Non-pigmented ciliary epithelial cell (primary cell): ENCODE measurements at regions not wholly inside any gene's neighbourhood (a gene's known extent, or its start where the extent isn't known, plus 50 kb on each side); places are given as distances from the start of the nearest gene placed in this dataset.
A peak's percentile ranks its signal among the peaks of the same experiment; 100 is the strongest.
"Not testable (repeated sequence)": the region's sequence is repeated elsewhere in the genome, so short reads cannot be mapped to it uniquely, and the experiment has no call there.

Experiments used
- DNase-seq: peaks from one replicate; pipeline ENCODE4 v3.0.0-alpha.2; 2010; ENCODE audit warnings: low read depth

DNA sequence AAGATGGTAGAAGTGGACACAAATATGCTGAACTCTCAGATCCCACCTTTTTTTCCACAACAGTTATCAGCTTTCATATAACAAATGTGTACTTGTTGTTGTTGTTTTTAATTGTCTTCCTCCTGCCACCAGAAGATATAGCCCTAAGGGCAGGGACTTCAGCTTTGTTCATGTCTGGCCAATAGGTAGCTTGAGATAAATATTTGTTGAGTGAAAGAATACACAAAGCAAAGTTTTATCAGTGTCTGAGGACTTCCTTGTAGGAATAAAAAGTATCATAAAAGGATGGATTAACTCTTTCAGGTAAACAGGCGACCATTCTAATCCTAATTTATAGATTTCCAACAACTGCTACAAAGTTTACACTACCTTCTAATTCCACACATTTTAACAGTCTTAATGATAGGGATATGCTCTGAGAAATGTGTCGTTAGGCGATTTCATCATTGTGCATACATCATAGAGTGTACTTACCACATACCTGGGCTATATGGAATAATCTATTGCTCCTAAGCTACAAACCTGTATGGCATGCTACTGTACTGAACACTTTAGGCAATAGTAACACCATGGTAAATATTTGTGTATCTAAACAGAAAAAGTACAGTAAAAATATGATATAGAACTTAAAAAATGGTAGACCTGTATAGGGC is 186.1 kb downstream of the ATOH1 start:
- DNase-seq, result no peak

DNA sequence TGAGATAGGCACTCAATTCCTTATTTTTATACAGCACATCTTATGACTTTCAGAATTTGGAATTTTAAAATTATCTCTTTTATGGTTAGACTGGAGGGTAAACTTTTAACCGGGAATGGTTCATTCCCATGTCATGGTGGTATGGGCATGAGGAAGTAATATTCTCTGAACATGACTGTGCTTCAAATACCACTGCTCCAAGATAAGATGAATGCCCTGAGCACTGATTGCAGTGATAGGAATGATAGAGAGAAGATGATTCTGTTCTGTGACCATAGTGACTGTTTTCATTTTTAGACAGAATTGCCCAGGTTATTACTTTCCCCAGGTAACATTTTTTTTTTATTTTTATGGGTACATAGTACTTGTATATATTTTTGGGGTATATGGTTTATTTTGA is 187.4 kb downstream of the ATOH1 start:
- DNase-seq, result no peak

DNA sequence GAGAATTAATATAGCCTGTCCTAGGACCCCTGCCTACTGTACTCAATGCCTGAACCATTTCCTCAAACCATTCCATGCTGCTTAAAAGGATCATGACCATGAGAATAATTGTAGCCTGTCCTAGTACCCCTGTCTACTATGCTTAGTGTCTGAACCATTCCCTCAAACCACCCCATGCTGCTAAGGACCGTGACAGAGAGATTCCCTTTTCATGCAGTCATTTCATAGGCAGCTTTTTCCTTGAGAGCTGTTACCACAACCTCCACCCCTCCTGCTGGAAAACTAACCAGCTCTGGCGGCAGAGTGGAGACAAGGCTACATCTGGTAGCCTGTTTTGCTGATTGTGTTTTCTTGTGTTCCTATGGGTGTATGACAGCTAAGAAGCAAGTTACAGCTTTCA is 174.9 kb upstream of the SMARCAD1 start:
- peak; percentile 23 for DNase-seq

DNA sequence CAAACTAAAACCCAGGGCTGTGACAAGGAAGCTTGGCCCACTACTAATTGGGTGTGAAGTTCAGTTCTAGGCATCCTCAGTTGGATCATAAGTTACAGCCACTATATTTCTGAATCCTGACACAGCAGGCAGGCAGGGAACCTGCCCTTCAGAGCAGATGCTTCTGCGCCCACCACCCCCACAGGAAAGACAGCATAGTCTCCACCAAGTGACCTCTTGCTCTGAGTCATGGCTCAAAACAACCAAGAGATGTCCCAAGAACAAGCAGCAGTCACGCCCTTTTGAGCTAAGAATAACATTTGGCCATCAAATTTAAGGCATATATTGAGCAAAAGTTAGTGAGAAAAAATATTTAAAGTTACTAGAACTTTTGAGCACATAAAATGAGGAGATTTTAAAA is 170.7 kb upstream of the SMARCAD1 start:
- no peak for DNase-seq

- DNase-seq, result no peak
These were observed 169.5 kb upstream of the SMARCAD1 start for GRCh38 chr4:94038195-94038594.

DNA sequence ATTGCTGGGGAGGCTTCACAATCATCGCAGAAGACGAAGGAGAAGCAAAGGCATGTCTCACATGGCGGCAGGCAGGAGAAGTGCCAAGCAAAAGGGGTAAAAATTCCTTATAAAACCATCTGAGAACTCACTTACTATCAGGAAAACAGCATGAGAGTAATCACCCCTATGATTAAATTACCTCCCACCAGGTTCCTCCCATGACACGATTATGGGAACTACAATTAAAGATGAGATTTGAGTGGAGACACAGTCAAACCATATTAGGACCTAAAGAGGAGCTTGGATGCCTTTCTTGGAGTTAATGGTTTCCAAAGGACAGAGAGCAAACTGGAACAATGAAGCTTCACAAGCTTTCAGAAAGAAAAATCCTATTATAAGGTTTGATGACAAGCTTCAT is 168.4 kb upstream of the SMARCAD1 start:
- DNase-seq, result no peak

DNA sequence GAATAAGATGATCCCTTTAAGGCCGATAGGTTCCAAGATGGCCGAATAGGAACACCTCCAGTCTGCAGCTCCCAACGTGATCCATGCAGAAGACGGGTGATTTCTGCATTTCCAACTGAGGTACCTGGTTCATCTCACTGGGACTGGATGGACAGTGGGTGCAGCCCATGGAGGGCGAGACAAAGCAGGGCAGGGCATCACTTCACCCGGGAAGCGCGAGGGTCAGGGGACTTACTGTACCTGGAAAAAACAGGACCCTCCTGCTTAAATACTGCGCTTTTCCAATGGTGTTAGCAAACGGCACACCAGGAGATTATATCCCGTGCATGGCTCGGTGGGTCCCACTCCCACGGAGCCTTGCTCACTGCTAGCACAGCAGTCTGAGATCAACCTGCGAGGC is 163.2 kb upstream of the SMARCAD1 start:
- DNase-seq, result not testable (repeated sequence)

DNA sequence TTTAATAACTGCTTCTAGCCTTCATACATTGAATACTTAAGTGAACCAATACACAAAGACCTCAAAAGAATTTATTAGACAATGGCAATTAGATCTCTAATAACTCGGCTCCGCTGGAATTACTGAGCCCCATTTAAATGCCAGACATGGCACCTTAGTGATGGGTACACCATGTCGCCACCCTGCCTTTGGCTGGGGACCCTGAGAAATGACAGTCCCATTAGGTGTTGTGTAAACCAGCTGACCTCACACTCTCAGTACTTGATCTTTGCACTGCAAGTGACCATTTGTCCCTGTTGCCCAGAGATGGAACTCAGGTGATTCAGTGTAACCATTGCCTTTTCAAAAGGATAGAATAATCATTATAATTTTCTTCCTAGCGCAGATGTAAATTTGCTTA is 144.6 kb upstream of the SMARCAD1 start:
- DNase-seq, result no peak

DNA sequence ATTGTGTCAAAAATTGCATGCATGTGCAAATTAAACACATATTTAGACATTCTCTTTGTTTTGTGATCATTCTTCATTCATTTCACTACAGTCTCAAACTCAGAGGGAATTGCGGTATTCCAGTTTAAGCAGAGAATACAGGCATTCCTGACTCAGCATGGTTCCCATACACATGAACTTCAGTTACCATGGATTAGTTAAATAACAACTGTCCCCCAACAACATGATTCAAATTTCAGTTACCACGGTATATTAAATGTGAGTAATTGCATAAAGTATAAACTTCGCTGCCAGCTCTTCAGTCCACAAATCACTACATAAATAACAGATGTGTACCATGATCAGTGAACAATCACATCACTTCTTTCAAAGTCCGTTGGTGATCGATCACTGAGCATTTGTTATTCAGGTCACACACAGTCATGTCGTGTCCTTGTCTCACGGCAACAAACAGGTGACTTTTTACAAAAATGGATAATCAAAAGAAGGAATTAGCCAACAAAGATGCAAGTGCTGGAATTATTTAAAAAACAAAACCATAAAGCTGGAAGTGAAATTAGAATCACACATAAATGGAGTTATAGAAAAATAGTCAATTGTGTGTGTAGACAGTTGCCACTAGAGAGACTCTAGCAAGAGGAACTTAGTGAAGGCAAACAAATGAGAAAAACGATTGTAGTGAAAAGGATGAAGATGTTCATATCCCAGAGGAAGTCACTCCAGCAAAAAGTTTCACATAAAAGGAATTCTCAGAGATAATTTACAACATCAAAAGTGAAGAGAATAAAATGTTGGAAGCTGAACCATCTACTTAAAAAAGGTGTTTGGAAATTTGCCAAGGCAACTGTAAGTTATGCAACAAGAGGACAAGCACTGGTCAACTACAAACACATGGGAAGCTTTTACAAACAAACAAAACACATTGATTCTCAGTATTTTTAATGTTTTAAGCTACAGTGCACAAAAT is 138.6 kb upstream of the SMARCAD1 start:
- DNase-seq, result no peak

GRCh38 chr4:94076498-94076897 is 131.2 kb upstream of the SMARCAD1 start:
- DNase-seq, result no peak

GRCh38 chr4:94084155-94084554 is 123.5 kb upstream of the SMARCAD1 start:
- DNase-seq, result no peak

DNA sequence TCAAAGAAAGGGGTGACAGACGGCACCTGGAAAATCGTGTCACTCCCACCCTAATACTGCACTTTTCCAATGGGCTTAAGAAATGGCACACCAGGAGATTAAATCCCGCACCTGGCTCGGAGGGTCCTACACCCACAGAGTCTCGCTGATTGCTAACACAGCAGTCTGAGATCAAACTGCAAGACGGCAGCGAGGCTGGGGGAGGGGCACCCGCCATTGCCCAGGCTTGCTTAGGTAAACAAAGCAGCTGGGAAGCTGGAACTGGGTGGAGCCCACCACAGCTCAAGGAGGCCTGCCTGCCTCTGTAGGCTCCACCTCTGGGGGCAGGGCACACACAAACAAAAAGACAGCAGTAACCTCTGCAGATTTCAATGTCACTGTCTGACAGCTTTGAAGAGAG is 108.5 kb upstream of the SMARCAD1 start:
- DNase-seq, result not testable (repeated sequence)

- no peak for DNase-seq
These were observed 95.0 kb upstream of the SMARCAD1 start for GRCh38 chr4:94112644-94113043.

DNA sequence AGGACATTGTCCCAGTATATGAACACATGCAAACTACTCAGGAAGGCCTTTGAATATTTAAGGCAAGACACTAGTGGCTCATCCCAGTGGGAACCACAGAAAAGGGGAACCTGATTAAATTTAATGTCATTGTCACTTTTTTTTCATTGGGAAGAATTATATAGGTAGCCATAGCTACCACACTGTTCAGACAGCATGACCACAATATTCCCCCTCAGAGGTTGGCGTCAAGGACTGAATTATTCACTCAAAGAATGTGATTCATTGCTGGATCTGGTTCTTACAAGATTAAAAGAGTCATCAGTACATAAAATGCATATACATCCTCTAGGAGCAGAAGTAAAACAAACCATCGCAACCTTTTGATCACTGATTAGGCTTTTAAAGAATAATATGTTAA is 92.0 kb upstream of the SMARCAD1 start:
- no peak for DNase-seq

- DNase-seq, result no peak
These were observed 90.8 kb upstream of the SMARCAD1 start for GRCh38 chr4:94116842-94117241.

DNA sequence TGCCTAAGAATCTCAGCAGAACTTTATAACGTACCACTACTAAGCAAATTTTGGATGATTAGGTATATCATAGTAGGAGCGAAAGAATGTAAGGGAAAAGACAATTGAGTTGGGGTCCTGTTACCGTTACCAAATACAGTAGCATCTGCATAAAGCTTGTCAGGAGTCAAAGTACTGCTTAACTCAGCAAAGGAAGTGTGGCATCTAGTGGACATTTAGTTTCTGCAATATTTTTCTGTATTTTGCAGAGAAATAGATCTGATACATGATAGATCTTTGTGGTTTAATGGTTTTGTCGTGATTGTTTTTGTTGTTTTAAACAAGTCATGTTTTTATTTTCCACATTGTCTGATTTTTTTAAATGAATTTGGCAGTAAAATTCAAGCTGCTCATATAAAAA is 81.0 kb upstream of the SMARCAD1 start:
- no peak for DNase-seq

GRCh38 chr4:94127707-94128328 is 79.8 kb upstream of the SMARCAD1 start:
- DNase-seq, result peak; percentile 9

DNA sequence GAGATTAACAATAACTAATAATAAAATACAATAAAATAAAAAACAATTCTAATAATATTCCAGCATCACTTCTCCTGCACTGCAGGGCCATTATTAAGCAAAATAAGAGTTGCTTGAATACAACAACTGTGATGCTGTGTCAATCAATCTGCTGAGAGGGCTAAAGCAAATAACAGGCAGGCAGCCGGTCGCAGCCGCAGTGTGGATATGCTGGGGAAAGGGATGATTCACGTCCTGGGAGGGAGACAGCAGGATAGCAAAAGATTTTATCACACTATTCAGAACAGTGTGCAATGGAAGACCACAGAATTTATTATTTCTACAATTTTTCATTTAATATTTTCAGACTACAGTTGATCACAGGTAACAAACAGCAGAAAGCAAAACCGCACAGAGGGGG is 76.5 kb upstream of the SMARCAD1 start:
- DNase-seq, result no peak

DNA sequence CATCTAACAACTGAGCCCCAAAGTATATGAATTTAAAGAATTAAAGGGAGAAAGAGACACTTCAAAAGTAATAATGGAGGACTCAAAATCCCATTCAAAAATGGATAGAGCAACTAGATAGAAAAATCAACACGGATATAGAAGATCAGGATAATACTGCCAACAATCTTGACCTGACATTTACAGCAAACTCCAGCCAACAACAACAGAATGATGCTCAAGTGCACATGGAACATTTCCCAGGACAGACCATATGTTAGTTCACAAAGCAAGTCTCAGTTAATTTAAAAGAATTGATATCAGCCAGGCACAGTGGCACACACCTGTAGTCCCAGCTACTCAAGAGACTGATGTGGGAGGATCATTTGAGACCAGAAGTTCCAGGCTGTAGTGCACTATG is 72.0 kb upstream of the SMARCAD1 start:
- no peak for DNase-seq

- no peak for DNase-seq
These were observed 67.6 kb upstream of the SMARCAD1 start for GRCh38 chr4:94139931-94140612.

DNA sequence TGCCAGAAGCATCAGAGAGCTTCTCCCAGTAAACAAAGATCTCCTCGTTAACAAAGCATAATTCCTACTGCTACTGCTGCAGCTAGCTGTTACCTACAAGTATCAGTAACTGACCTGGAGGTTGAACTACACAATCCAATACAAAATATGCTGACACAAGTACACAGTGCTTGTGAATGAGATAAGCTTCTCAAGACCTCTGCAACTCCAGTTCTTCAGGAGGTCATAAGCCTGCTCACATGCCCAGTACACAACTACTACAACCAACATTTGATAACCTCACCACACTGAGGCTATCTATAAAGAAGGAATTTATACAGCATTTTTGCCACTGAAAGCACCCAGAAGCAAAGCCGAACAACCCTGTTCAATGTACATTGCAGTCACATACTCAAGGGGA is 66.7 kb upstream of the SMARCAD1 start:
- no peak for DNase-seq

- not testable (repeated sequence) for DNase-seq
These were observed 59.6 kb upstream of the SMARCAD1 start for GRCh38 chr4:94148052-94148451.
